ENCODE measurements at regions not wholly inside any gene's neighbourhood (a gene's known extent, or its start where the extent isn't known, plus 50 kb on each side); places are given as distances from the start of the nearest gene placed in this dataset.

DNA sequence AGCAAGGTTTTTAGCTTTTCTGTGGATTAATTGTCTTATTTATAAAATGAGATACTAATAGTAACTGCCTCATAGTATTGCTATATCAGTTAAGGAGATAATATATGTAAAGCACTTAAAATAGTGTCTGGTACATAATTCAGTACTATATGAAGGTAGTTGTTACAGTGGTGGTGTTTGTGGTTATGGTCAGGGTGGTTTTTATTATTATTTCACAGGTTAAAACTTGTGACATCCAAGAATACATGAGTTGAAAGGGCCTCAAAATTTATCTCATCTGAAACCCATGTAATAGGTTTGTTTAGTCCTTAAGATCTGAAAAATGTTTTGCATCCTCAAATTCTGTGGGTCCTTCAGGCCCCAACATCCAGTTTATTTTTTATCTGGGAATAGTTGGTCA lies 369.5 kb upstream of the LRATD1 start:
- no peak for DNase-seq (ENCODE audit: low read depth)
- TF ChIP-seq, protein P1, sequence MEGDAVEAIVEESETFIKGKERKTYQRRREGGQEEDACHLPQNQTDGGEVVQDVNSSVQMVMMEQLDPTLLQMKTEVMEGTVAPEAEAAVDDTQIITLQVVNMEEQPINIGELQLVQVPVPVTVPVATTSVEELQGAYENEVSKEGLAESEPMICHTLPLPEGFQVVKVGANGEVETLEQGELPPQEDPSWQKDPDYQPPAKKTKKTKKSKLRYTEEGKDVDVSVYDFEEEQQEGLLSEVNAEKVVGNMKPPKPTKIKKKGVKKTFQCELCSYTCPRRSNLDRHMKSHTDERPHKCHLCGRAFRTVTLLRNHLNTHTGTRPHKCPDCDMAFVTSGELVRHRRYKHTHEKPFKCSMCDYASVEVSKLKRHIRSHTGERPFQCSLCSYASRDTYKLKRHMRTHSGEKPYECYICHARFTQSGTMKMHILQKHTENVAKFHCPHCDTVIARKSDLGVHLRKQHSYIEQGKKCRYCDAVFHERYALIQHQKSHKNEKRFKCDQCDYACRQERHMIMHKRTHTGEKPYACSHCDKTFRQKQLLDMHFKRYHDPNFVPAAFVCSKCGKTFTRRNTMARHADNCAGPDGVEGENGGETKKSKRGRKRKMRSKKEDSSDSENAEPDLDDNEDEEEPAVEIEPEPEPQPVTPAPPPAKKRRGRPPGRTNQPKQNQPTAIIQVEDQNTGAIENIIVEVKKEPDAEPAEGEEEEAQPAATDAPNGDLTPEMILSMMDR (IDR thresholded peaks at IDR 0.05; ENCODE audit: low read length, missing control alignments): no peak
- no peak overlapping the region for H3K4me3 ChIP-seq (replicated peaks; ENCODE audit: low read depth, low read length)

DNA sequence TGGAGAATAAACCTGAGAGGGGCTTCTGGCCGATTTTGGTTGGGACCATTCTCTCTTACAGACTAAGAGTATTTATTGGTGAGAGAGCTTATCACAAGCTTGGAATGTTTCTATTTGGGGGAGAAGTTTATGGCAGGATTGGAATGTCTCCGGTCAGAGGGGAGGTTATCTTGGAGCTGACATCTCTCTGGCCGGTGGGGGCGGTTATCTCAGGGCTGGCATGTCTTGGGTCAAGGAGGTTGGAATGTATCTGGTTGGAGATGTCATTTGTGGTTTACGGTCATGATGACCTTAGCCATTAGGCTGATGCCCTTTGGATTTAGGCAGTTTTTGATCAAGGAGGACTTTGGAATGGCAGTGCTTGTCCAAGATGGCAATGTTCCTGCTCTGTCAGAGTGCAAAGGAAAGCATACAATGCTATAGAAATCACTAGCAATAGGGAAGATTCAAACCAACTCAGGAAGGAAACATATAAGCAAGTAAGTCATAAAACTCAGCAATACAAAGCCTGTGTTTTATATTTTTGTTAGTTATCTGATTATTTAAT lies 362.4 kb upstream of the LRATD1 start:
- TF ChIP-seq, protein P1 (IDR thresholded peaks at IDR 0.05; ENCODE audit: low read length, missing control alignments): no peak
- H3K4me3 ChIP-seq (replicated peaks; ENCODE audit: low read depth, low read length): no peak overlapping the region
- no peak for DNase-seq (ENCODE audit: low read depth)

- TF ChIP-seq, protein P1 (IDR thresholded peaks at IDR 0.05; ENCODE audit: low read length, missing control alignments): no peak
- no peak for DNase-seq (ENCODE audit: low read depth)
- no peak overlapping the region for H3K4me3 ChIP-seq (replicated peaks; ENCODE audit: low read depth, low read length)
These were observed 360.0 kb upstream of the LRATD1 start for GRCh38 chr2:14272396-14273075.

DNA sequence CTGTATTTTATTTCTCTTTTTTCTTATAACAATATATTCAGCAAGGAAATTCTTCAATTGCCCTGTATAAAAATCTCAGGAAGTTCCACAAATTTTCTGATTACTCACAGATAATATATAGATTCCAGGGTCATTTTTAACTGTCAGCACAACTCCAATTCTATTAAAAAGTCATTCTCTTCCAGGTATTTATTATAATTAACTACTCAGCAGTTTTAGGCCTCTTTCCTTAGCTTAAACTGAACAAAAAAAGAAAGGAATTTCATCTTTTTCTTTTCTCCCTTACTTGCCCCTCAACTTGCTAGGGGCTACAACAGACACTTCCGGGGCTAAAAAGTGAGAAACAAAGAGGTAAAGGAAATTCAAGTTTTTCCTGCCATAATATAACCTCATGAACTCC lies 358.9 kb upstream of the LRATD1 start:
- DNase-seq (ENCODE audit: low read depth): no peak
- no peak overlapping the region for H3K4me3 ChIP-seq (replicated peaks; ENCODE audit: low read depth, low read length)
- TF ChIP-seq, protein P1 (IDR thresholded peaks at IDR 0.05; ENCODE audit: low read length, missing control alignments): no peak

GRCh38 chr2:14284244-14284643 lies 348.3 kb upstream of the LRATD1 start:
- no peak for DNase-seq (ENCODE audit: low read depth)
- H3K4me3 ChIP-seq (replicated peaks; ENCODE audit: low read depth, low read length): no peak overlapping the region
- TF ChIP-seq, protein P1 (IDR thresholded peaks at IDR 0.05; ENCODE audit: low read length, missing control alignments): no peak

- no peak overlapping the region for H3K4me3 ChIP-seq (replicated peaks; ENCODE audit: low read depth, low read length)
- DNase-seq (ENCODE audit: low read depth): no peak
- TF ChIP-seq, protein P1 (IDR thresholded peaks at IDR 0.05; ENCODE audit: low read length, missing control alignments): no peak
These were observed 346.7 kb upstream of the LRATD1 start for GRCh38 chr2:14285812-14286211.

- DNase-seq (ENCODE audit: low read depth): no peak
- TF ChIP-seq, protein P1 (IDR thresholded peaks at IDR 0.05; ENCODE audit: low read length, missing control alignments): no peak
- no peak overlapping the region for H3K4me3 ChIP-seq (replicated peaks; ENCODE audit: low read depth, low read length)
These were observed 344.5 kb upstream of the LRATD1 start for GRCh38 chr2:14288016-14288415.
